B cell (primary cell): ENCODE measurements at regions not wholly inside any gene's neighbourhood (a gene's known extent, or its start where the extent isn't known, plus 50 kb on each side); places are given as distances from the start of the nearest gene placed in this dataset.

ENCODE experiments used
- ATAC-seq: fragments of 200-7000 bp; cut with Tn5 transposase; one replicate; pipeline ENCODE4 v1.10.0; 2021; ENCODE audit warnings: low read depth, mild to moderate bottlenecking, moderate number of reproducible peaks, moderate library complexity
- CTCF ChIA-PET: fragments of 350-600 bp; sonication (Branson Sonifier 250); formaldehyde crosslinking; loops from one replicate; lab custom pipeline; 2021; ENCODE audit warnings: antibody characterized with exemption, inconsistent platforms; lab: Charles Lee
- POLR2A ChIA-PET: fragments of 350-600 bp; sonication (Branson Sonifier 250); formaldehyde crosslinking; loops from one replicate; lab custom pipeline; 2021; ENCODE audit warnings: antibody characterized with exemption; lab: Charles Lee
- DNase-seq: peaks from one replicate; pipeline ENCODE4 v3.0.0; 2013
- H2AFZ ChIP-seq: 2 replicates; pipeline ENCODE4 v1.6.1; 2012; ENCODE audit warnings: mild to moderate bottlenecking, low read depth, low read length; ENCODE audit not compliant: insufficient read depth, poor library complexity, severe bottlenecking
- H3K27ac ChIP-seq, 2 donors: 1 replicate in 1 of 2; 2 replicates in 1 of 2; pipeline ENCODE4 v1.5.1; 2012 to 2013; ENCODE audit warnings: low read length in 2 of 2, mild to moderate bottlenecking in 2 of 2, moderate library complexity in 1 of 2
- H3K27me3 ChIP-seq, 4 experiments: fragments of 200-600 bp in 1 of 4; sonication (generic) in 1 of 4; replicated peaks in 1 of 4; 1 replicate in 2 of 4; 2 replicates in 2 of 4; pipeline versions ENCODE4 v1.6.1 to v1.7.0; 2013 to 2016; ENCODE audit warnings: low read length in 3 of 4, mild to moderate bottlenecking in 2 of 4, mixed read lengths in 1 of 4, moderate library complexity in 1 of 4; ENCODE audit not compliant: insufficient read depth in 4 of 4, control insufficient read depth in 3 of 4; ENCODE audit errors: control extremely low read depth in 1 of 4
- H3K36me3 ChIP-seq, 2 experiments: replicated peaks in 1 of 2; 1 replicate in 1 of 2; 2 replicates in 1 of 2; pipeline versions ENCODE4 v1.6.1 to v1.7.1; 2013; ENCODE audit warnings: low read length in 1 of 2; ENCODE audit not compliant: insufficient read depth in 2 of 2, control insufficient read depth in 1 of 2; ENCODE audit errors: control extremely low read depth in 1 of 2, extremely low read depth in 1 of 2
- H3K4me1 ChIP-seq, 2 donors: fragments of 200-600 bp in 1 of 2; sonication (generic) in 1 of 2; 1 replicate in 1 of 2; 2 replicates in 1 of 2; pipeline versions ENCODE4 v1.5.1 to v1.6.1; 2013 to 2017; ENCODE audit warnings: low read length in 2 of 2; ENCODE audit not compliant: control insufficient read depth in 2 of 2, insufficient read depth in 2 of 2
- H3K4me2 ChIP-seq: replicated peaks from 2 replicates; pipeline ENCODE3; 2012; ENCODE audit warnings: mild to moderate bottlenecking, low read depth, low read length; ENCODE audit not compliant: poor library complexity, severe bottlenecking
- H3K4me3 ChIP-seq, 5 experiments: fragments of 200-600 bp in 1 of 5; sonication (generic) in 1 of 5; 1 replicate in 3 of 5; 2 replicates in 2 of 5; pipeline versions ENCODE4 v1.5.1 to v1.7.0; 2011 to 2016; ENCODE audit warnings: low read length in 4 of 5, mild to moderate bottlenecking in 4 of 5, low read depth in 2 of 5, control low read depth in 1 of 5, moderate library complexity in 1 of 5; ENCODE audit not compliant: insufficient read depth in 1 of 5; ENCODE audit errors: control extremely low read depth in 1 of 5, extremely low read depth in 1 of 5
- H3K79me2 ChIP-seq: fragments of 200-600 bp; sonication (generic); one replicate; pipeline ENCODE4 v1.6.0; 2016; ENCODE audit warnings: low read length; ENCODE audit not compliant: control insufficient read depth, insufficient read depth
- H3K9ac ChIP-seq: fragments of 200-600 bp; sonication (generic); 2 replicates; pipeline ENCODE4 v1.6.1; 2017; ENCODE audit warnings: mild to moderate bottlenecking, low read length, moderate library complexity
- H3K9me3 ChIP-seq, 3 donors: one replicate each; pipeline versions ENCODE4 v1.6.1 to v1.7.1; 2013; ENCODE audit warnings: low read length in 2 of 3; ENCODE audit not compliant: control insufficient read depth in 2 of 3, insufficient read depth in 1 of 3; ENCODE audit errors: control extremely low read depth in 1 of 3
- H4K20me1 ChIP-seq: 2 replicates; pipeline ENCODE4 v1.6.0; 2012; ENCODE audit warnings: mild to moderate bottlenecking, low read length; ENCODE audit not compliant: insufficient read depth, control insufficient read depth, poor library complexity, severe bottlenecking
- H3K27ac Mint-ChIP-seq: one replicate; pipeline ENCODE4 v1.8.0; 2021; ENCODE audit warnings: mixed read lengths
- H3K27me3 Mint-ChIP-seq: one replicate; pipeline ENCODE4 v1.8.0; 2021; ENCODE audit warnings: mixed read lengths
- H3K4me1 Mint-ChIP-seq: one replicate; pipeline ENCODE4 v1.8.0; 2021; ENCODE audit warnings: mixed read lengths
- H3K4me3 Mint-ChIP-seq: one replicate; pipeline ENCODE4 v1.8.0; 2021; ENCODE audit warnings: mixed read lengths
- H3K9me3 Mint-ChIP-seq: one replicate; pipeline ENCODE4 v1.8.0; 2022; ENCODE audit warnings: mixed read lengths; ENCODE audit not compliant: insufficient read depth
- EZH2 ChIP-seq: IDR thresholded peaks from 2 replicates; pipeline ENCODE4 v1.6.1; 2012; ENCODE audit warnings: borderline replicate concordance, low read depth, mild to moderate bottlenecking, moderate library complexity, low read length; ENCODE audit not compliant: insufficient read depth, poor library complexity, severe bottlenecking
- WGBS: methylation state at CpG from one replicate; pipeline ENCODE4 v1.1.5; 2013; ENCODE audit warnings: missing lambda C conversion rate; ENCODE audit not compliant: insufficient coverage; 5-methylcytosine and 5-hydroxymethylcytosine counted together
- intact Hi-C: fragments of 100-400 bp; cut with micrococcal nuclease; formaldehyde crosslinking; loops from one replicate; pipeline ENCODE4 v1.10.0; 2022
- TF ChIP-seq, protein P1 (sequence below): fragments of 200-600 bp; IDR thresholded peaks from one replicate; pipeline ENCODE4 v1.8.0; 2022; ENCODE audit warnings: antibody characterized with exemption, mild to moderate bottlenecking

DNA sequence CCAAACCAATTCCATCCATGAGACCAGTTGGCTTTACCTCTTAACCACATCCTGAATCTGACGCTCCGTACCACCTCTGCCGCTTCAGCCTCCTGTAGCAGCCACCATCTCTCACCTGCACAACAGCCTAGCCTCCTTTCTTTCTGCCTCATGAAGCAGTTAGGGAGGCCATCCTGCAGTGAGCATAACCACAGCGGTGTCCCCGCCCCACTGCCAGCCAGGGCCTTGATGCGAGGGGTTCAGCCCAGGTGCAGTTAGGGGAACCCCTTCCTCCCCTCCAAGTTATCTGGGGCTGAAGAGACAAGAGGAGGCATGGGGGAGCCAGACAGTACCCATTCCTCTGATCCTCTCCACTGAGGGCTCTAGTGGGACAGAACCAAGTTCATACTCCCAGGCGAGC is 167.0 kb downstream of the C5orf15 start:
- Mint-ChIP-seq H3K4me3 (no peak overlapping the region), H3K9me3 (no peaks in the 10 kb centered on the region), H3K27ac (no peak overlapping the region), H3K4me1 (no peaks in the 10 kb centered on the region), H3K27me3 (peaks cover 25% of the 10 kb centered on the region)
- Histone ChIP-seq H3K27me3 (no peaks in the 10 kb centered on the region), H3K4me2 (no peak overlapping the region), H4K20me1 (no peaks in the 10 kb centered on the region), H2AFZ (no peak overlapping the region), H3K27ac (no peak overlapping the region), H3K9ac (no peak overlapping the region), H3K4me3 (no peak overlapping the region), H3K79me2 (no peaks in the 10 kb centered on the region), H3K4me1 (no peaks in the 10 kb centered on the region), H3K36me3 (no peaks in the 10 kb centered on the region), H3K9me3 (no peaks in the 10 kb centered on the region)
- TF ChIP-seq, protein P1, sequence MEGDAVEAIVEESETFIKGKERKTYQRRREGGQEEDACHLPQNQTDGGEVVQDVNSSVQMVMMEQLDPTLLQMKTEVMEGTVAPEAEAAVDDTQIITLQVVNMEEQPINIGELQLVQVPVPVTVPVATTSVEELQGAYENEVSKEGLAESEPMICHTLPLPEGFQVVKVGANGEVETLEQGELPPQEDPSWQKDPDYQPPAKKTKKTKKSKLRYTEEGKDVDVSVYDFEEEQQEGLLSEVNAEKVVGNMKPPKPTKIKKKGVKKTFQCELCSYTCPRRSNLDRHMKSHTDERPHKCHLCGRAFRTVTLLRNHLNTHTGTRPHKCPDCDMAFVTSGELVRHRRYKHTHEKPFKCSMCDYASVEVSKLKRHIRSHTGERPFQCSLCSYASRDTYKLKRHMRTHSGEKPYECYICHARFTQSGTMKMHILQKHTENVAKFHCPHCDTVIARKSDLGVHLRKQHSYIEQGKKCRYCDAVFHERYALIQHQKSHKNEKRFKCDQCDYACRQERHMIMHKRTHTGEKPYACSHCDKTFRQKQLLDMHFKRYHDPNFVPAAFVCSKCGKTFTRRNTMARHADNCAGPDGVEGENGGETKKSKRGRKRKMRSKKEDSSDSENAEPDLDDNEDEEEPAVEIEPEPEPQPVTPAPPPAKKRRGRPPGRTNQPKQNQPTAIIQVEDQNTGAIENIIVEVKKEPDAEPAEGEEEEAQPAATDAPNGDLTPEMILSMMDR: no peak
- TF ChIP-seq EZH2: no peak
- no peak for DNase-seq
- CTCF ChIA-PET: no interaction called here
- no peak for ATAC-seq
- intact Hi-C loops: no loop called here
- WGBS: 91% methylated on average over 4 of the region's 7 CpGs
- POLR2A ChIA-PET: no interaction called here

DNA sequence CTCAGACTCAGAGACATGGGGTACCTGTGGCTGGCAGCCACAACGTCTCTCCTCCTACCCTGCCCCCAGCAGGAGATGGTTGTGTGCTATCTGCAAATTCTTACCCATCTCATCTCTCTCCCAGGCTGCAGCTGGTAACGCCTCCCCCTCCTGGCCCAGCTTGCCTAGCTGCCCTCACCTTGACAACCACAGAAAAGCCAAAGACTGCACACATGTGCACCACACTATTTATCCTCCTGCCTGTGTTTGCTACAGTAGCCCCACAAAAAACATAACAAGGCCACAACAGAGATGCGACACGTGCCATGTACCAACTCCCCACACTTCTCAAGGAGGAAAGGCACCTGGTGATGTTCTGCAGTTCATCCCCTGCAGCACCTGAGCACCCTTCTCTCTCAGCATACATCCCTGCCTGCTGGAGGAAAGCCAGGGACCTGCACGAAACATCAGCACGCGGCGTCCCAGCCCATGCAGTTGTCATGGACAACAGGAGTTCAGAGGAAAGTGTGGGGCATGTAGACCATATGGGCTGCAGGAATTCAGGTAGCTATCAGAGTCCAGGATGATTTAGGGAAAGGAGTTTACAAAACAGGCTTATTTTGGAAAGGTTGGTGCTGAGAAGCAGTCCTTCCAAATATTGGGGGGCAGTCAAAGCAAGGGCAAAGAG is 168.7 kb downstream of the C5orf15 start:
- Mint-ChIP-seq H3K4me3 (no peak overlapping the region), H3K27ac (no peak overlapping the region), H3K4me1 (no peaks in the 10 kb centered on the region), H3K9me3 (no peaks in the 10 kb centered on the region), H3K27me3 (peaks cover 22% of the 10 kb centered on the region)
- intact Hi-C loops: no loop called here
- POLR2A ChIA-PET: no interaction called here
- no peaks in the 10 kb centered on the region for H3K4me1 ChIP-seq
- TF ChIP-seq, protein P1: no peak
- CTCF ChIA-PET: interaction anchor here (0.6 kb wide), 1 partner anchor 1107 kb away, joined by 6 read pairs; no protein-coding TSS in a partner anchor
- H3K9me3 ChIP-seq: no peaks in the 10 kb centered on the region
- H3K4me3 ChIP-seq: no peak overlapping the region
- no peak overlapping the region for H3K9ac ChIP-seq
- H3K27me3 ChIP-seq: no peaks in the 10 kb centered on the region
- no peak for DNase-seq
- no peak overlapping the region for H3K4me2 ChIP-seq
- no peak for ATAC-seq
- H4K20me1 ChIP-seq: no peaks in the 10 kb centered on the region
- no peak overlapping the region for H3K27ac ChIP-seq
- WGBS: no CpG with 5 or more reads among the region's 8 CpGs
- H3K36me3 ChIP-seq: no peaks in the 10 kb centered on the region
- no peaks in the 10 kb centered on the region for H3K79me2 ChIP-seq
- H2AFZ ChIP-seq: no peak overlapping the region
